MCF 10A (cell line): ENCODE measurements at regions not wholly inside any gene's neighbourhood (a gene's known extent, or its start where the extent isn't known, plus 50 kb on each side); places are given as distances from the start of the nearest gene placed in this dataset.

Experiments
- BruUV-seq: library from RNA; stranded (reverse); fragments of 400-500 nt; replicated peaks from 2 replicates; lab custom pipeline; 2021; lab: Mats Ljungman, UMichigan
- CTCF ChIA-PET: fragments of 300-600 bp; sonication (Branson Sonifier 250); formaldehyde crosslinking; extraction: SDS; loops from one replicate; lab custom pipeline; 2021; ENCODE audit warnings: antibody characterized with exemption, inconsistent platforms; lab: Yijun Ruan, JAX
- POLR2A ChIA-PET: fragments of 300-600, 350-650 bp; sonication (Branson Sonifier 250); formaldehyde crosslinking; extraction: SDS; loops from one replicate; lab custom pipeline; 2020; ENCODE audit warnings: antibody characterized with exemption, inconsistent platforms; lab: Yijun Ruan, JAX
- DNase-seq: peaks from one replicate; pipeline ENCODE4 v3.0.0-alpha.2; 2018; ENCODE audit not compliant: unreplicated experiment
- H3K27ac Mint-ChIP-seq: one replicate; pipeline ENCODE4 v1.8.0; 2022; ENCODE audit warnings: mild to moderate bottlenecking, low read depth, mixed read lengths; ENCODE audit not compliant: unreplicated experiment
- H3K27me3 Mint-ChIP-seq: one replicate; pipeline ENCODE4 v1.8.0; 2022; ENCODE audit warnings: mixed read lengths; ENCODE audit not compliant: insufficient read depth, unreplicated experiment
- H3K36me3 Mint-ChIP-seq: one replicate; pipeline ENCODE4 v1.8.0; 2022; ENCODE audit warnings: mild to moderate bottlenecking, moderate library complexity, mixed read lengths; ENCODE audit not compliant: insufficient read depth, unreplicated experiment
- H3K4me1 Mint-ChIP-seq: one replicate; pipeline ENCODE4 v1.8.0; 2022; ENCODE audit warnings: mixed read lengths; ENCODE audit not compliant: insufficient read depth, unreplicated experiment
- H3K4me3 Mint-ChIP-seq: one replicate; pipeline ENCODE4 v1.8.0; 2022; ENCODE audit warnings: mild to moderate bottlenecking, moderate library complexity, mixed read lengths; ENCODE audit not compliant: unreplicated experiment
- H3K9me3 Mint-ChIP-seq: one replicate; pipeline ENCODE4 v1.8.0; 2022; ENCODE audit warnings: mixed read lengths; ENCODE audit not compliant: unreplicated experiment
- CTCF ChIP-seq: fragments of 200-600 bp; IDR thresholded peaks from one replicate; pipeline ENCODE4 v1.8.0; 2022; ENCODE audit warnings: antibody characterized with exemption, mild to moderate bottlenecking; ENCODE audit not compliant: unreplicated experiment
- intact Hi-C: fragments of 100-400 bp; cut with micrococcal nuclease; formaldehyde crosslinking; loops from 2 replicates; pipeline ENCODE4 v1.14.1; 2022

- BruUV-seq: no TSS peak
- CTCF ChIA-PET: interaction anchor here (0.6 to 2.6 kb wide), 4 partner anchors 65 to 448 kb away, joined by 3 to 10 read pairs (median 3); no protein-coding TSS in a partner anchor
- Mint-ChIP-seq H3K9me3 (no peaks in the 10 kb centered on the region), H3K36me3 (no peaks in the 10 kb centered on the region), H3K4me1 (peaks cover 14% of the 10 kb centered on the region), H3K27me3 (no peaks in the 10 kb centered on the region), H3K4me3 (no peak overlapping the region), H3K27ac (peak overlapping the region; percentile 72)
- no peak for TF ChIP-seq CTCF
- intact Hi-C loops: no loop called here
- peak; percentile 34 for DNase-seq
- POLR2A ChIA-PET: interaction anchor here (0.6 to 1.1 kb wide), 6 partner anchors 89 to 1453 kb away, joined by 3 to 5 read pairs (median 3); partner anchors contain the start of gene RBMS1
Observed at GRCh38 chr2:160582490-160583145, 89.0 kb upstream of the RBMS1 start.

GRCh38 chr2:160583146-160583535, 89.5 kb upstream of the RBMS1 start:
- peaks cover 14% of the 10 kb centered on the region for H3K4me1 Mint-ChIP-seq
- no peak for TF ChIP-seq CTCF
- no peaks in the 10 kb centered on the region for H3K9me3 Mint-ChIP-seq
- H3K36me3 Mint-ChIP-seq: no peaks in the 10 kb centered on the region
- BruUV-seq: no TSS peak
- DNase-seq: no peak
- ChIA-PET POLR2A (interaction anchor here (0.6 to 1.1 kb wide), 5 partner anchors 90 to 1453 kb away, joined by 3 to 5 read pairs (median 3); partner anchors contain the start of gene RBMS1), CTCF (interaction anchor here (0.5 to 0.7 kb wide), 3 partner anchors 172 to 448 kb away, joined by 3 read pairs; no protein-coding TSS in a partner anchor)
- H3K4me3 Mint-ChIP-seq: no peak overlapping the region
- no peaks in the 10 kb centered on the region for H3K27me3 Mint-ChIP-seq
- intact Hi-C loops: no loop called here
- peak overlapping the region; percentile 72 for H3K27ac Mint-ChIP-seq

DNA sequence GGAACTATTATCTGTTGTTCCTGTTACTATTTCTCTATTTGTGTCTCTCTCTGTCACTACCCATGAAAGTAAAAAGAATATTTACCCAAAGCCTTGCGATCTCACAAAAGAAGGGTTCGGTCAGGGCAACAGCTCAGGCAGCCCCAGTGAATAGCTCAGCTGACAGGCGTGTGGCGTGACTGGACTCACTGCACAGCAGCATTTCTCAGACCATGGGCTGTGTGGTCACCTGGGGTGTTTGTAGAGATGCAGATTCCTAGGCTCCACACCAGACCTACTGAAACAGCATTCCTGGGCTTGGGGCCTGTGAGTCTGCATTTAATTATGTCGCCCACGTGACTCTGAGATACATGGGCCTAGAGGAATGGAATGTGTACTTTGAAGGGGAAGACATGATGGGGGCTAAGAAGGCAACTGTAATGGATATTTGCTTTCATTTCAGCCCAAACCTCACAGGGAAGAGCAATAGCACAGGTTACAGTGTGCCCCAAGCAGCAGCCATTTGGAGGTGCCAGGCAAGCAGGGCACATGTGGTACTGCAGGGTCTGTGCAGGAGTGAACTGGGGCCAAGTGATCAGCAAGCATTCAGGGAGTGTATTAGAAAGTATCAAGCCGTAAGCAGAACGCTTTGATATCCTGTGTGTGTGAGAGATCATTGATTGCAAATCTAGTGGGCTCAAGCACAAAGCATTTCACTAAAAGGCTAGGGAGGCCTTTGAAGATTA, 90.4 kb upstream of the RBMS1 start:
- POLR2A ChIA-PET: interaction anchor here (0.6 to 1.1 kb wide), 2 partner anchors 40 to 1454 kb away, joined by 3 read pairs; no protein-coding TSS in a partner anchor
- H3K4me1 Mint-ChIP-seq: peaks cover 14% of the 10 kb centered on the region
- BruUV-seq: no TSS peak
- DNase-seq: no peak
- H3K27ac Mint-ChIP-seq: peak overlapping the region; percentile 72
- H3K27me3 Mint-ChIP-seq: no peaks in the 10 kb centered on the region
- no peak for TF ChIP-seq CTCF
- no peaks in the 10 kb centered on the region for H3K36me3 Mint-ChIP-seq
- no peak overlapping the region for H3K4me3 Mint-ChIP-seq
- CTCF ChIA-PET: interaction anchor here (0.5 kb wide), 1 partner anchor 171 kb away, joined by 3 read pairs; no protein-coding TSS in a partner anchor
- intact Hi-C loops: no loop called here
- no peaks in the 10 kb centered on the region for H3K9me3 Mint-ChIP-seq

DNA sequence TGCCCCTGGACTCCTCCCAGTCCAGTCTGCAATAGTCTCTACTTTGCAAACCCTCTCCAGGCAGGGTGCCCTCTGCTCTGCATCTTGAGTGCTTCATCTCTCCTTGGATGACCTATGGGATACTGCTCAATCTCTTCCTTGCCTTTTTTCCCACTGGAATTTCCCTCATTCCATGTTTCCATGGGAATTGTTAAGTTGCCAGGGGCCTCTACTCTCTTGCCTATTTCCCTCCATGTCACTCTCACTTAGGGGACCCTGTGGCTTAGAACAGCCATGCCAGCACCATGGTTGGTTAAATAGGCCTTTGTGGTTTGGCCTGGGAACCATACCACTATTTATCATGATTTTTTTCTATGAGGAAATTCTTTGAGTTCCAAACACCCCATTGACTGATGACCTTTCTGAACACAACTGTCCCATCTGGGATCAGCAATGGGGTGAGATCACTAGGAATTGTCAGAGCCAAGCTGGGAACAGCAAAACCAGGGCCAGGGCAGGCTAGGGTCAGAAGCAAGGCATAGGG, 91.4 kb upstream of the RBMS1 start:
- no peaks in the 10 kb centered on the region for H3K9me3 Mint-ChIP-seq
- H3K27me3 Mint-ChIP-seq: no peaks in the 10 kb centered on the region
- BruUV-seq: no TSS peak
- ChIA-PET POLR2A (no interaction called here), CTCF (no interaction called here)
- peaks cover 14% of the 10 kb centered on the region for H3K4me1 Mint-ChIP-seq
- intact Hi-C loops: no loop called here
- no peak overlapping the region for H3K27ac Mint-ChIP-seq
- DNase-seq: no peak
- no peak for TF ChIP-seq CTCF
- no peak overlapping the region for H3K4me3 Mint-ChIP-seq
- H3K36me3 Mint-ChIP-seq: no peaks in the 10 kb centered on the region
